ENCODE measurements at regions not wholly inside any gene's neighbourhood (a gene's known extent, or its start where the extent isn't known, plus 50 kb on each side); places are given as distances from the start of the nearest gene placed in this dataset.

DNA sequence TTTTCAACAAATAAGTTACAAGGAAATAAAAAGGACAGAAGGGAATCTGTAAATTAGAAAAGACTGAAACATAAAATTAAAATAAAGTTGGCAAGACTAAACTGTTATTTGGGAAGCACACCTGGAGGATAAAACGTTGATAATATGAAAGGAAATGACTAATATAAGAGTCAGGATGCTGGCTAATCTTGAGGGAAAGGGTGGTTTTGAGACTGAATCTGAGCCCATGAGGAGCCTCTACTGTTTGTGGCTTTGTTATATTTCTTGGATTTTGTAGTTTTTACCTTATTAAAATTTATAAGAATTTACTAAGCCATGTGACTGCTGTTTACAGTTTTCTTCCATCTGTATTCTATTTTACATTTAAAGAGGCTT, 718.0 kb upstream of the SPRY2 start:
- H2AFZ ChIP-seq (ENCODE audit: low read length): no peak overlapping the region
- no peak for DNase-seq (ENCODE audit: low spot score)
- no peaks in the 10 kb centered on the region for H4K20me1 ChIP-seq (ENCODE audit: insufficient read depth, low read length)
- CTCF ChIA-PET (ENCODE audit: unreplicated experiment): no interaction called here
- no peaks in the 10 kb centered on the region for H3K36me3 ChIP-seq (ENCODE audit: insufficient read depth, low read length)
- H3K79me2 ChIP-seq (ENCODE audit: insufficient read depth, low read depth, low read length): no peaks in the 10 kb centered on the region
- H3K4me2 ChIP-seq (ENCODE audit: low read length): no peak overlapping the region
- POLR2A ChIA-PET: no interaction called here
- no TSS peak for BruUV-seq (replicated peaks)
- H3K4me3 ChIP-seq (ENCODE audit: low read depth, low read length, poor library complexity, severe bottlenecking): no peak overlapping the region
- no peaks in the 10 kb centered on the region for H3K4me1 ChIP-seq (ENCODE audit: insufficient read depth, low read length, poor library complexity, severe bottlenecking)
- intact Hi-C loops (cut with micrococcal nuclease; ENCODE audit: unreplicated experiment): no loop called here
- no peaks in the 10 kb centered on the region for H3K9me3 ChIP-seq (ENCODE audit: low read length)
- TF ChIP-seq CTCF (conservative IDR thresholded peaks at IDR 0.05; ENCODE audit: low read length): no peak
- no peak for TF ChIP-seq EZH2phosphoT487 (IDR thresholded peaks at IDR 0.05; ENCODE audit: borderline replicate concordance, low read depth, low read length)
- H3K9me2 ChIP-seq (ENCODE audit: insufficient read depth, low read length): no peaks in the 10 kb centered on the region
- H3K27ac ChIP-seq (ENCODE audit: low read depth, low read length, poor library complexity, severe bottlenecking): no peak overlapping the region

DNA sequence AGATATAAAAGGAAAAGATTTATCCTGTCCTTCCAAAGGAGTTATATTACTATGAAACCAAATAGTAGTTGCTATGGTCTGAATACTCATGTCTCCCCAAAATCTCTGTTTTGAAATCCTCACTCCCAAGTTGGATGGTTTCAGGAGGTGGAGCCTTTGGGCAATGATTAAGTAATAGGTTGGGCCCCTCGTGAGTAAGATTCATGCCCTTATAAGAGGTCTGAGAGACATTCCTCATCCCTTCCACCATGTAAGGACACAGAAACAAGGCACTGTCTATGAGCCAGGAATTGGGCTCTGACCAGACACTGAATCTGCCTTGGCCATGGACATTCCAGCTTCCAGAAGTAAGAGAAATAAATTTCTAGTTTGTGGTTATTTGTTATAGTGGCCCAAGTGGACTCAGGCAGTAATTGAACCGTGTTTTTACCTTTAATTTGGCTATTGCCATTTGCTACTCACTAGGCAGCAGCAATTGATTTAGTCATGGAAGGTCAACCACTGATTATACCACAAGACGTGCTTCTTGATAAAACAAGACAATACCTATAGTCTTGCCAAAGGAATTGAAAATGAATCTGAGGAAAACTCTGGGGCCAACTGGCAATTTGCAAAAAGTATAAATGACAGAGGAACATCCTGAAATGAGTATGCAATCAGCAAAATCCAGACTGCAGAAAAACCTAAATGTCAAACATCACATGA, 717.4 kb upstream of the SPRY2 start:
- no peak overlapping the region for H2AFZ ChIP-seq (ENCODE audit: low read length)
- H3K4me3 ChIP-seq (ENCODE audit: low read depth, low read length, poor library complexity, severe bottlenecking): no peak overlapping the region
- CTCF ChIA-PET (ENCODE audit: unreplicated experiment): no interaction called here

More for the DNA sequence above, 717.4 kb upstream of the SPRY2 start:
- Histone ChIP-seq H3K9me3 (ENCODE audit: low read length) (no peaks in the 10 kb centered on the region), H3K9me2 (ENCODE audit: insufficient read depth, low read length) (no peaks in the 10 kb centered on the region), H3K27ac (ENCODE audit: low read depth, low read length, poor library complexity, severe bottlenecking) (no peak overlapping the region), H3K79me2 (ENCODE audit: insufficient read depth, low read depth, low read length) (no peaks in the 10 kb centered on the region), H3K4me2 (ENCODE audit: low read length) (no peak overlapping the region), H3K36me3 (ENCODE audit: insufficient read depth, low read length) (no peaks in the 10 kb centered on the region), H3K4me1 (ENCODE audit: insufficient read depth, low read length, poor library complexity, severe bottlenecking) (no peaks in the 10 kb centered on the region), H4K20me1 (ENCODE audit: insufficient read depth, low read length) (no peaks in the 10 kb centered on the region)
- TF ChIP-seq EZH2phosphoT487 (IDR thresholded peaks at IDR 0.05; ENCODE audit: borderline replicate concordance, low read depth, low read length) (no peak), CTCF (conservative IDR thresholded peaks at IDR 0.05; ENCODE audit: low read length) (no peak)
- intact Hi-C loops (cut with micrococcal nuclease; ENCODE audit: unreplicated experiment): no loop called here
- POLR2A ChIA-PET: no interaction called here
- BruUV-seq (replicated peaks): no TSS peak
- DNase-seq (ENCODE audit: low spot score): no peak
